Brain microvascular endothelial cell (primary cell): ENCODE measurements at regions not wholly inside any gene's neighbourhood (a gene's known extent, or its start where the extent isn't known, plus 50 kb on each side); places are given as distances from the start of the nearest gene placed in this dataset.
A peak's percentile ranks its signal among the peaks of the same experiment; 100 is the strongest.

Experiments
- DNase-seq: peaks from one replicate; pipeline ENCODE4 v3.0.0-alpha.2; 2020
- H3K27ac ChIP-seq: fragments of 250-450 bp; sonication (Bioruptor Pico); 2 replicates; pipeline ENCODE4 v1.5.1; 2020; ENCODE audit warnings: mild to moderate bottlenecking, moderate library complexity
- H3K27me3 ChIP-seq: fragments of 250-450 bp; sonication (Bioruptor Pico); replicated peaks from 2 replicates; pipeline ENCODE4 v1.5.1; 2020; ENCODE audit warnings: mild to moderate bottlenecking
- H3K36me3 ChIP-seq: fragments of 250-450 bp; sonication (Bioruptor Pico); replicated peaks from 2 replicates; pipeline ENCODE4 v1.5.1; 2020; ENCODE audit warnings: mild to moderate bottlenecking
- H3K4me3 ChIP-seq: 2 replicates; pipeline ENCODE4 v1.5.1; 2011; ENCODE audit warnings: low read depth, mild to moderate bottlenecking, control low read depth, low read length, moderate library complexity
- in situ Hi-C: cut with HindIII; loops from 2 replicates; pipeline ENCODE4 v1.10.0; 2017; ENCODE audit warnings: low sequenced_read_pairs, low pct_ligation_motif_present
- TF ChIP-seq, protein P1 (sequence below): IDR thresholded peaks from 2 replicates; pipeline ENCODE4 v1.5.1; 2011; ENCODE audit warnings: low read depth, mild to moderate bottlenecking, moderate library complexity, low read length, control low read depth, inconsistent platforms; ENCODE audit errors: missing control alignments

DNA sequence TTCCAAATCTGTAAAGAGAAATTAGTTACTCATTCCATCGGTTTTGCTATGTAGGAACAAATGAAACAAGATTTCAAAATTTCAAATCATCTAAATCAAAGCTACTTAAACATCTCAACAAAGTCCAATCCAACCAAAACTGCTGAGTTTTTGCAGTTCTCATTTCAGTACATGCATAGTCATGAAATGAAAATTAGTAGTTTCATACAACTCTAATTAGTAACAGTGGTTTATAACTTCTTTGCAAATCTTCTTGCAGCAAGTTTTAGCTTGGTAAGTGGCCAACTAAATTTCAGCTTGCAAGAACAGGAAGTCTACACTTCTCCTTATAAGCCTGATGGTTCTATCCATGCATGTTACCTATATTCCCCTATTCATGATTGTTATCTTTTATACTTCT lies 75.6 kb downstream of the SPRY2 start:
- in situ Hi-C loops, result no loop called here
- no peak for DNase-seq
- Histone ChIP-seq H3K4me3 (no peak overlapping the region), H3K27me3 (no peaks in the 10 kb centered on the region), H3K36me3 (no peaks in the 10 kb centered on the region), H3K27ac (no peak overlapping the region)
- TF ChIP-seq, protein P1, sequence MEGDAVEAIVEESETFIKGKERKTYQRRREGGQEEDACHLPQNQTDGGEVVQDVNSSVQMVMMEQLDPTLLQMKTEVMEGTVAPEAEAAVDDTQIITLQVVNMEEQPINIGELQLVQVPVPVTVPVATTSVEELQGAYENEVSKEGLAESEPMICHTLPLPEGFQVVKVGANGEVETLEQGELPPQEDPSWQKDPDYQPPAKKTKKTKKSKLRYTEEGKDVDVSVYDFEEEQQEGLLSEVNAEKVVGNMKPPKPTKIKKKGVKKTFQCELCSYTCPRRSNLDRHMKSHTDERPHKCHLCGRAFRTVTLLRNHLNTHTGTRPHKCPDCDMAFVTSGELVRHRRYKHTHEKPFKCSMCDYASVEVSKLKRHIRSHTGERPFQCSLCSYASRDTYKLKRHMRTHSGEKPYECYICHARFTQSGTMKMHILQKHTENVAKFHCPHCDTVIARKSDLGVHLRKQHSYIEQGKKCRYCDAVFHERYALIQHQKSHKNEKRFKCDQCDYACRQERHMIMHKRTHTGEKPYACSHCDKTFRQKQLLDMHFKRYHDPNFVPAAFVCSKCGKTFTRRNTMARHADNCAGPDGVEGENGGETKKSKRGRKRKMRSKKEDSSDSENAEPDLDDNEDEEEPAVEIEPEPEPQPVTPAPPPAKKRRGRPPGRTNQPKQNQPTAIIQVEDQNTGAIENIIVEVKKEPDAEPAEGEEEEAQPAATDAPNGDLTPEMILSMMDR, result no peak

DNA sequence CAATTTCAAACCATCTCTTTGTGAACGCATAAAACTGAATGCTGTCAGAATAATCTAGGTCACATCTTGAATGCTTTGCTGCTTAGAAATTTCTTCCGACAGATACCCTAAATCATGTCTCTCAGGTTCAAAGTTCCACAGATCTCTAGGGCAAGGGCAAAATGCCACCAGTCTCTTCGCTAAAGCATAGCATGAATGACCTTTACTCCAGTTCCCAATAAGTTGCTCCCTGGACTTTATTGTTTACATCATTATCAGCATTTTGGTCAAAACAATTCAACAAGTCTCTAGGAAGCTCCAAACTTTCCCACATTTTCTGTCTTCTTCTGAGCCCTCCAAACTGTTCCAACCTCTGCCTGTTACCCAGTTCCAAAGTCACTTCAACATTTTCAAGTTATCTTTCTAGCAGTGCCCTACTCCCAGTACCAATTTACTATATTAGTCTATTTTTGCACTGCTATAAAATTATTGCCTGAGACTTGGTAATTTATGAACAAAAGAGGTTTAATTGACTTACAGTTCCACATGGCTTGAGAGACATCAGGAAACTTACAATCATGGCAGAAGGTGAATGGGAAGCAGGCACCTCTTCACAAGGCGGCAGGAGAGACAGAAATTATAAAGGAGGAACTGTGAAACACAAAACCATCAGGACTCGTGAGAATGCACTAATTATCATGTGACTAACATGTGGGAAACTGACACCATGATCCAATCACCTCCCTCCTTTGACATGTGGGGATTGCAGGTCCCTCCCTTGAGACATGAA lies 77.0 kb downstream of the SPRY2 start:
- no peak for DNase-seq
- TF ChIP-seq, protein P1, result no peak
- no peak overlapping the region for H3K27ac ChIP-seq
- H3K36me3 ChIP-seq, result no peaks in the 10 kb centered on the region
- H3K27me3 ChIP-seq, result no peaks in the 10 kb centered on the region
- in situ Hi-C loops, result no loop called here
- no peak overlapping the region for H3K4me3 ChIP-seq

DNA sequence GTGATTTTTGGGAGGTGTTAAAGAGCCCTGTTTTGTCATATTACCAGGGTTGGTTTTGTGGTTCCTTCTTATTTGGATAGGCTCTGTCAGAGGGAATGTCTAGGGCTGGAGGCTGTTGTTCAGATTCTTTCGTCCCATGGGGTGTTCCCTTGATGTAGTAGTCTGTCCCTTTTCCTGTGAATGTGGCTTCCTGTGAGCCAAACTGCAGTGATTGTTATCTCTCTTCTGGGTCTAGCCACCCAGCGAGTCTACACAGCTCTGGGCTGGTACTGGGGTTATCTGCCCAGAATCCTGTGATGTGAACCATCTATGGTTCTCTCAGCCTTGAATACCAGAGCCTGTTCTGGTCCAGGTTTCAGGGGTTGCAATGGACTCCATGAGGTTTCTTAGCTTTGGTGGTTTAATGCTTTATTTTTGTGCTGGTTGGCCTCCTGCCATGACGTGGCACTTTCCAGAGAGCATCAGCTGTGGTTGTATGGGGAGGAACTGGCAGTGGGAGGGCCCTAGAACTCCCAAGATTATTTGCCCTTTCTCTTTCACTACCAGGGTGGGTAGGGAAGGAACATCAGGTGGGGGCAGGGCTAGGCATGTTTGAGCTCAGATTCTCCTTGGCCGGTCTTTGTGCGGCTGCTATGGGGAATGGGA lies 78.8 kb downstream of the SPRY2 start:
- H3K4me3 ChIP-seq, result no peak overlapping the region
- H3K27ac ChIP-seq, result no peak overlapping the region
- H3K27me3 ChIP-seq, result no peaks in the 10 kb centered on the region
- in situ Hi-C loops, result no loop called here
- TF ChIP-seq, protein P1, result no peak
- DNase-seq, result peak; percentile 18
- no peaks in the 10 kb centered on the region for H3K36me3 ChIP-seq

DNA sequence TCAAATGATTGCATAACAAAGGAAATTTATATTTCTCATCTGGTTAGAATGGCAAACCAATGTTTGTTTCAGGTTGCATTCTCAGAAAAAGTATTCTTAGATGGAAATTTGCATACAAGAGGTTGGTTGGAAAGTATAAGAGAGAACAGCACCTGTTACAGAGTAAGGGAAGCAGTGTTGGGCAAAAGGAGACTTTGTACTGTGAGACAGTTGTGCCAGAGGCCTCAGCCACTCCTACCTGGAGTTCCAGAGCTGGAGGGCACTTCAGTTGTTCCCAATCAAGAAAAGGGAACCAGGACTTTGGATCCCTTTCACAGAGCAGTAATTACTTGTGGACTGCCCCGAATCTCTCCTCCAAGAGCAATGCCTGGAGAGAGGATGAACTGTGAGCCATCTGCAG lies 81.8 kb downstream of the SPRY2 start:
- Histone ChIP-seq H3K4me3 (no peak overlapping the region), H3K27ac (no peak overlapping the region), H3K36me3 (no peaks in the 10 kb centered on the region), H3K27me3 (no peaks in the 10 kb centered on the region)
- DNase-seq, result no peak
- TF ChIP-seq, protein P1, result no peak
- in situ Hi-C loops, result no loop called here

DNA sequence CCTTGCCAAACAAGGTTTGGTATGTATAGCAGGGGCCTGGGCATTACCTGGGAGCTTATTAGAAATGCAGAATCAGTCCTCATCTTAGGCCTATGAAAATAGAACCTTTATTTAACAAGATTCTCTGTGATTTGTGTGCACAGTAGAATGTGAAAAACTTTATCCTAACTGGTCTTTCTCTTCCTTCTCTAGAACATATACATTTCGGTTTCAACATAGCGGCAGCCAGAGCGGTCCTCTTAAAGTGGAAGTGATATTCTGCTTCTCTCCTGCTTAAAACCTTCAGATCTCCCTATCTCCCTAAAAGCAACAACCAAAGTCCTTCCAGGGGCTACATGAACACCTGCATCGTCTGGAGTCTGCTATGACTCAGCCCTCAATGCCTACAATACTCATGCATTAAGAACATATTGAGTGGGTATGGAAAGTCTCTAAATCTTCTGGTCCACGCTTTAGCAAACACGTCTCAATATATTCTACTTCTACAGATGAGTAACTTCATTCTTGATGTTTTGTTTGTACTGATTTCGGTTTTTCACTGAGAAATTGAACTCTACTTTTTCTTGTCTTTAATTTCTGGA lies 84.5 kb downstream of the SPRY2 start:
- DNase-seq, result no peak
- no peaks in the 10 kb centered on the region for H3K27me3 ChIP-seq
- H3K36me3 ChIP-seq, result no peaks in the 10 kb centered on the region
- TF ChIP-seq, protein P1, result no peak
- no peak overlapping the region for H3K4me3 ChIP-seq
- no peak overlapping the region for H3K27ac ChIP-seq
- in situ Hi-C loops, result no loop called here
